SU-DHL-6 (cell line): ENCODE measurements at regions not wholly inside any gene's neighbourhood (a gene's known extent, or its start where the extent isn't known, plus 50 kb on each side); places are given as distances from the start of the nearest gene placed in this dataset.

Experiments used
- H2AFZ ChIP-seq: fragments of 200-600 bp; sonication (generic); 2 replicates; pipeline ENCODE4 v1.6.1; 2014; ENCODE audit warnings: low read depth, mild to moderate bottlenecking, moderate library complexity, mixed read lengths, antibody characterized with exemption, low read length; ENCODE audit not compliant: severe bottlenecking
- H3F3A ChIP-seq: fragments of 200-600 bp; shearing (Covaris generic); 2 replicates; pipeline ENCODE4 v1.6.0; 2016; ENCODE audit warnings: antibody characterized with exemption, mild to moderate bottlenecking; ENCODE audit not compliant: insufficient read depth
- H3K27ac ChIP-seq: fragments of 200-600 bp; sonication (generic); 2 replicates; pipeline ENCODE4 v1.5.1; 2016; ENCODE audit warnings: low read depth, mild to moderate bottlenecking, low read length, moderate library complexity, mixed read lengths
- H3K27me3 ChIP-seq: fragments of 200-600 bp; sonication (generic), shearing (Covaris generic); 2 replicates; pipeline ENCODE4 v1.6.0; 2014; ENCODE audit warnings: mild to moderate bottlenecking, low read length
- H3K36me3 ChIP-seq: fragments of 200-600 bp; sonication (generic); 2 replicates; pipeline ENCODE4 v1.6.1; 2014; ENCODE audit warnings: mild to moderate bottlenecking, low read length, mixed read lengths
- H3K4me2 ChIP-seq: fragments of 300-600, 200-600 bp; shearing (Covaris generic), sonication (generic); 2 replicates; pipeline ENCODE4 v1.6.0; 2014; ENCODE audit warnings: low read length, low read depth, mild to moderate bottlenecking; ENCODE audit not compliant: poor library complexity, severe bottlenecking
- H3K4me3 ChIP-seq: fragments of 200-600 bp; sonication (generic); 2 replicates; pipeline ENCODE4 v1.5.1; 2014; ENCODE audit warnings: antibody characterized with exemption, low read length, mild to moderate bottlenecking, mixed read lengths; ENCODE audit not compliant: insufficient read depth, poor library complexity, severe bottlenecking
- H3K79me2 ChIP-seq: fragments of 200-600 bp; sonication (generic); 2 replicates; pipeline ENCODE4 v1.6.1; 2014; ENCODE audit warnings: mild to moderate bottlenecking, low read length, moderate library complexity; ENCODE audit not compliant: insufficient read depth
- H3K9ac ChIP-seq: fragments of 200-600 bp; sonication (generic); 2 replicates; pipeline ENCODE4 v1.7.0; 2014; ENCODE audit warnings: mild to moderate bottlenecking, low read length
- H3K9me2 ChIP-seq: fragments of 200-600 bp; sonication (generic); replicated peaks from 2 replicates; pipeline ENCODE4 v1.6.1; 2014; ENCODE audit warnings: low read length; ENCODE audit not compliant: insufficient read depth
- H3K9me3 ChIP-seq: fragments of 200-600 bp; sonication (generic); 2 replicates; pipeline ENCODE4 v1.6.1; 2014; ENCODE audit warnings: low read length, mixed read lengths; ENCODE audit not compliant: insufficient read depth
- H4K20me1 ChIP-seq: fragments of 200-600 bp; sonication (generic); 2 replicates; pipeline ENCODE4 v1.6.1; 2014; ENCODE audit warnings: low read depth, mild to moderate bottlenecking, antibody characterized with exemption, low read length, moderate library complexity, mixed read lengths
- CTCF ChIP-seq: fragments of 200-600 bp; sonication (generic); IDR thresholded peaks from one replicate; pipeline ENCODE4 v1.5.1; 2017; ENCODE audit warnings: antibody characterized with exemption, mild to moderate bottlenecking, low read length, moderate library complexity; ENCODE audit not compliant: insufficient read depth, poor library complexity, severe bottlenecking
- EZH2phosphoT487 ChIP-seq: fragments of 200-600 bp; sonication (generic), shearing (Covaris generic); conservative IDR thresholded peaks from 2 replicates; pipeline ENCODE4 v1.6.1; 2018; ENCODE audit warnings: mild to moderate bottlenecking, antibody characterized with exemption, low read length, moderate library complexity, mixed read lengths

- no peaks in the 10 kb centered on the region for H3K9me2 ChIP-seq
- H3K9me3 ChIP-seq, result no peaks in the 10 kb centered on the region
- no peaks in the 10 kb centered on the region for H3K79me2 ChIP-seq
- no peak overlapping the region for H3K9ac ChIP-seq
- no peaks in the 10 kb centered on the region for H3F3A ChIP-seq
- no peaks in the 10 kb centered on the region for H3K27me3 ChIP-seq
- no peaks in the 10 kb centered on the region for H4K20me1 ChIP-seq
- H3K27ac ChIP-seq, result no peak overlapping the region
- H3K36me3 ChIP-seq, result no peaks in the 10 kb centered on the region
- TF ChIP-seq EZH2phosphoT487 (no peak), CTCF (no peak)
- no peak overlapping the region for H2AFZ ChIP-seq
- no peak overlapping the region for H3K4me3 ChIP-seq
- no peak overlapping the region for H3K4me2 ChIP-seq
These were observed 274.3 kb upstream of the TRIB2 start for GRCh38 chr2:12442476-12442847.

- Histone ChIP-seq H3K27me3 (no peaks in the 10 kb centered on the region), H3K4me2 (no peak overlapping the region), H3K79me2 (no peaks in the 10 kb centered on the region), H3F3A (no peaks in the 10 kb centered on the region), H3K36me3 (no peaks in the 10 kb centered on the region), H3K9me3 (no peaks in the 10 kb centered on the region), H3K27ac (no peak overlapping the region), H2AFZ (no peak overlapping the region), H3K9ac (no peak overlapping the region), H3K9me2 (no peaks in the 10 kb centered on the region), H3K4me3 (no peak overlapping the region), H4K20me1 (no peaks in the 10 kb centered on the region)
- no peak for TF ChIP-seq CTCF
- TF ChIP-seq EZH2phosphoT487, result no peak
These were observed 267.8 kb upstream of the TRIB2 start for GRCh38 chr2:12448846-12449505.

GRCh38 chr2:12451726-12452125, 265.0 kb upstream of the TRIB2 start:
- Histone ChIP-seq H3K79me2 (no peaks in the 10 kb centered on the region), H3K4me2 (no peak overlapping the region), H4K20me1 (no peaks in the 10 kb centered on the region), H3K27ac (no peak overlapping the region), H3K36me3 (no peaks in the 10 kb centered on the region), H3K9me2 (no peaks in the 10 kb centered on the region), H3F3A (no peaks in the 10 kb centered on the region), H3K27me3 (no peaks in the 10 kb centered on the region), H3K9ac (no peak overlapping the region), H2AFZ (no peak overlapping the region), H3K4me3 (no peak overlapping the region), H3K9me3 (no peaks in the 10 kb centered on the region)
- TF ChIP-seq CTCF (no peak), EZH2phosphoT487 (no peak)
